Activated CD4-positive, alpha-beta memory T cell treated with anti-CD3 and anti-CD28 coated beads, Interleukin-2, amount 10 ng/mL, durations not matched to agents 7 days and 5 days (primary cell): ENCODE measurements at regions not wholly inside any gene's neighbourhood (a gene's known extent, or its start where the extent isn't known, plus 50 kb on each side); places are given as distances from the start of the nearest gene placed in this dataset.

Source experiments
- CTCF ChIA-PET: fragments of 350-600 bp; sonication (Branson Sonifier 250); formaldehyde crosslinking; loops from one replicate; lab custom pipeline; 2021; ENCODE audit warnings: antibody characterized with exemption, inconsistent platforms; lab: Charles Lee
- POLR2A ChIA-PET: fragments of 350-600 bp; sonication (Branson Sonifier 250); formaldehyde crosslinking; loops from one replicate; lab custom pipeline; 2021; ENCODE audit warnings: antibody characterized with exemption; lab: Charles Lee
- DNase-seq: peaks from one replicate; pipeline ENCODE4 v3.0.0-alpha.2; 2020
- H3K27ac Mint-ChIP-seq: one replicate; pipeline ENCODE4 v1.8.0; 2021; ENCODE audit warnings: mild to moderate bottlenecking, mixed read lengths
- H3K27me3 Mint-ChIP-seq: one replicate; pipeline ENCODE4 v1.8.0; 2021; ENCODE audit warnings: mixed read lengths
- H3K36me3 Mint-ChIP-seq: one replicate; pipeline ENCODE4 v1.8.0; 2021; ENCODE audit warnings: low read depth, mixed read lengths
- H3K4me1 Mint-ChIP-seq: one replicate; pipeline ENCODE4 v1.8.0; 2021; ENCODE audit warnings: mixed read lengths
- H3K4me3 Mint-ChIP-seq: one replicate; pipeline ENCODE4 v1.8.0; 2021; ENCODE audit warnings: mild to moderate bottlenecking, mixed read lengths
- H3K9me3 Mint-ChIP-seq: one replicate; pipeline ENCODE4 v1.8.0; 2021; ENCODE audit warnings: mixed read lengths

DNA sequence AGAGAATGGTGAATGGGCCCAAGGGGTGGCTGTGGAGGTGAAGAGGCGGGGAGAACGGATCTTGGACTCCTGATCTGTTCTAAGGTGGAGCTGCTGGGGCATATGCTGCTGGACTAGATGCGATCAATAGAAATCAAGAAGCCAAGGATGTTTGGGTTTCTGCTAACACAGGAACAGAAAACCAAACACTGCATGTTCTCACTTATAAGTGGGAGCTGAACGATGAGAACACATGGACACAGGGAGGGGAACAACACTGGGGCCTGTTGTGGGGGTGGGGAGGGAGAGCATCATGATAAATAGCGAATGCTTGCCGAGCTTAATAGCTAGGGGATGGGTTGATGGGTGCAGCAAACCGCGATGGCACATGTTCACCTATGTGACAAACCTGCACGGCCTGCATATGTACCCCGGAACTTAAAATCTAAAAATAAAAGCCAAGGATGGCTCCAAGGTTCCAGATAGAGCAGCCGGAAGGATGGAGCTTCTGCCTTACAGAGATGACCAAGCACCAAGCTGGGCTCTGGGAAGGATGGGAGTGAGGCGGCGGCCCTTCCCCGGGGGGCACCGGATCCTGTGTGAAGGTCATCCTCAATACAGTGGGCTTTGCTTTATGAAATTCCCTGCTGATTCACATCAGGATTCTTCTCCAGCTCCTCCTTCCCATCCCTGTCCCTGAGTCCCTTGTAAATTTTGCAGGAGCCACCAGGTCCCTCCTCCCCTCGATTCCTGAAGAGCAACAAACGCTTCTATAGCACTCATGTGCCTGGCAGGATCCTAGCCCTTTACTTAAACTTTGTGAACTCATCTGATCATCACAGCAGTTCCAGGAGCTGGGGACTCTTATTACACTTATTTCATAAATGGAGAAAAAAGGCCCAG, 109.2 kb upstream of the PTPN1 start:
- no peak for DNase-seq
- H3K9me3 Mint-ChIP-seq = no peaks in the 10 kb centered on the region
- H3K4me1 Mint-ChIP-seq = peaks cover 4% of the 10 kb centered on the region
- POLR2A ChIA-PET = no interaction called here
- H3K36me3 Mint-ChIP-seq = no peaks in the 10 kb centered on the region
- no peak overlapping the region for H3K4me3 Mint-ChIP-seq
- peaks cover 25% of the 10 kb centered on the region for H3K27me3 Mint-ChIP-seq
- CTCF ChIA-PET = interaction anchor here (0.6 kb wide), 1 partner anchor 69 kb away, joined by 3 read pairs; no protein-coding TSS in a partner anchor
- no peak overlapping the region for H3K27ac Mint-ChIP-seq

GRCh38 chr20:50401587-50402418, 108.4 kb upstream of the PTPN1 start:
- Mint-ChIP-seq H3K27ac (no peak overlapping the region), H3K36me3 (no peaks in the 10 kb centered on the region), H3K4me3 (no peak overlapping the region), H3K4me1 (peaks cover 4% of the 10 kb centered on the region), H3K27me3 (peaks cover 28% of the 10 kb centered on the region), H3K9me3 (no peaks in the 10 kb centered on the region)
- DNase-seq = no peak
- CTCF ChIA-PET = no interaction called here
- POLR2A ChIA-PET = no interaction called here

- ChIA-PET POLR2A (no interaction called here), CTCF (no interaction called here)
- Mint-ChIP-seq H3K27ac (no peak overlapping the region), H3K4me1 (peaks cover 4% of the 10 kb centered on the region), H3K4me3 (no peak overlapping the region), H3K36me3 (no peaks in the 10 kb centered on the region), H3K27me3 (peaks cover 34% of the 10 kb centered on the region), H3K9me3 (no peaks in the 10 kb centered on the region)
- no peak for DNase-seq
Measured at GRCh38 chr20:50403565-50404418, 106.4 kb upstream of the PTPN1 start.

- Mint-ChIP-seq H3K36me3 (no peaks in the 10 kb centered on the region), H3K27me3 (peaks cover 34% of the 10 kb centered on the region), H3K4me1 (peaks cover 4% of the 10 kb centered on the region), H3K4me3 (no peak overlapping the region), H3K9me3 (no peaks in the 10 kb centered on the region), H3K27ac (no peak overlapping the region)
- CTCF ChIA-PET = no interaction called here
- DNase-seq = no peak
- POLR2A ChIA-PET = no interaction called here
Measured at GRCh38 chr20:50404419-50405234, 105.6 kb upstream of the PTPN1 start.

- CTCF ChIA-PET = no interaction called here
Measured at GRCh38 chr20:50405235-50405914, 104.8 kb upstream of the PTPN1 start.

GRCh38 chr20:50405915-50406609, 104.1 kb upstream of the PTPN1 start:
- peaks cover 34% of the 10 kb centered on the region for H3K27me3 Mint-ChIP-seq
- DNase-seq = no peak
- CTCF ChIA-PET = no interaction called here
- no peak overlapping the region for H3K27ac Mint-ChIP-seq
- H3K9me3 Mint-ChIP-seq = no peaks in the 10 kb centered on the region
- POLR2A ChIA-PET = no interaction called here
- H3K36me3 Mint-ChIP-seq = no peaks in the 10 kb centered on the region
- H3K4me3 Mint-ChIP-seq = no peak overlapping the region
- H3K4me1 Mint-ChIP-seq = no peaks in the 10 kb centered on the region

More at GRCh38 chr20:50405235-50405914, 104.8 kb upstream of the PTPN1 start:
- POLR2A ChIA-PET = no interaction called here
- Mint-ChIP-seq H3K27ac (no peak overlapping the region), H3K4me3 (no peak overlapping the region), H3K36me3 (no peaks in the 10 kb centered on the region), H3K9me3 (no peaks in the 10 kb centered on the region), H3K4me1 (no peaks in the 10 kb centered on the region), H3K27me3 (peaks cover 36% of the 10 kb centered on the region)
- no peak for DNase-seq

DNA sequence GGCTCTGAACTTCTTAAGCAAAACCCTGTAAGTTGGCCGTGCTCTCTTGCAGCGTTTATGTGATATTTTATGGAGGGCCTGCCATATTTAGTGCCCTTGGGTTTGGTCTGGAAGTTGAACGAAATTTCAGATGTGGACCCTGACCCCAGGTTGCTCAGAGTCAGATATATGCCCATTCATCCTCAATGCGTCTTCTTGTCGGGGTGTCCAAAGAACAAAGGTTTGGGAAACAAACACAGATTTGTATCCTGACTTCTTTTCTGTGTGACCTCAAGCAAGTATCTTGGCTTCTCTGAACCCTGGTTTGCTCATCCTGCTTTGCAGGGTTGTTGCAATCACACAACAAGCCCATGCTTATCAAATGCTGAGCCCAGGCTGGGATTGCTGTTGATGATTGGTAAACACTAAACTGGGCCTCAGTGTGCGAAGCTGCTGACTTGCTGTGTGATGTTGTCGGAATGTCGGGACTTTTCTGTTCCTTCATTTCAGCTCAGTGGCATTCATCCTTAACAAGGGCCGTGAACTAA, 103.5 kb upstream of the PTPN1 start:
- H3K4me3 Mint-ChIP-seq = no peak overlapping the region

GRCh38 chr20:50408526-50409364, 101.4 kb upstream of the PTPN1 start:
- no peak overlapping the region for H3K4me3 Mint-ChIP-seq
- CTCF ChIA-PET = no interaction called here
- H3K36me3 Mint-ChIP-seq = no peaks in the 10 kb centered on the region
- POLR2A ChIA-PET = no interaction called here
- DNase-seq = no peak
- no peaks in the 10 kb centered on the region for H3K9me3 Mint-ChIP-seq
- no peaks in the 10 kb centered on the region for H3K4me1 Mint-ChIP-seq
- peaks cover 34% of the 10 kb centered on the region for H3K27me3 Mint-ChIP-seq
- H3K27ac Mint-ChIP-seq = no peak overlapping the region

More for the DNA sequence above, 103.5 kb upstream of the PTPN1 start:
- Mint-ChIP-seq H3K36me3 (no peaks in the 10 kb centered on the region), H3K9me3 (no peaks in the 10 kb centered on the region), H3K27ac (no peak overlapping the region), H3K27me3 (peaks cover 34% of the 10 kb centered on the region), H3K4me1 (no peaks in the 10 kb centered on the region)
- POLR2A ChIA-PET = no interaction called here
- no peak for DNase-seq
- CTCF ChIA-PET = no interaction called here

- CTCF ChIA-PET = no interaction called here
- Mint-ChIP-seq H3K4me1 (no peaks in the 10 kb centered on the region), H3K9me3 (no peaks in the 10 kb centered on the region), H3K27me3 (peaks cover 27% of the 10 kb centered on the region), H3K4me3 (no peak overlapping the region), H3K36me3 (no peaks in the 10 kb centered on the region), H3K27ac (no peak overlapping the region)
- no peak for DNase-seq
- POLR2A ChIA-PET = no interaction called here
Measured at GRCh38 chr20:50409495-50409894, 100.7 kb upstream of the PTPN1 start.

DNA sequence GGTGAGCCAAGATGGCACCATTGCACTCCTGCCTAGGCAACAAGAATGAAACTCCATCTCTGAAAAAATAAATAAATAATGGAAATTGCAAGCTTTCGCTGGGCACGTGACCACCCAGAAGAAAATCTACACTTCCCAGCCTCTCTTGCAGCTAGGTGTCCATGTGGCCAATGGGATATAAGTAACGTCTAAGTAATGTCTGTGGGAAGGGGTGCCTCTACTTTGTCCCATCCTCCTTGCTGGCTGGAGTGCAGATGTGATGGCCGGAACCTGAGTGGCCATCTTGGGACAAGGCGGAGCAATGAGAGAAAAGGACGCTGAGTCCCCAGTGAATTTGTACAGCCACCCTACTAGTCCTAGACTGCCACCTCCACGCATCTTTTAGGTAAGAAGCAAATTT, 99.8 kb upstream of the PTPN1 start:
- H3K27me3 Mint-ChIP-seq = peaks cover 22% of the 10 kb centered on the region
- ChIA-PET POLR2A (no interaction called here), CTCF (no interaction called here)
- DNase-seq = no peak
- H3K9me3 Mint-ChIP-seq = no peaks in the 10 kb centered on the region
- no peaks in the 10 kb centered on the region for H3K4me1 Mint-ChIP-seq
- H3K4me3 Mint-ChIP-seq = no peak overlapping the region
- H3K36me3 Mint-ChIP-seq = no peaks in the 10 kb centered on the region
- no peak overlapping the region for H3K27ac Mint-ChIP-seq

- peaks cover 15% of the 10 kb centered on the region for H3K27me3 Mint-ChIP-seq
- CTCF ChIA-PET = no interaction called here
- H3K4me3 Mint-ChIP-seq = no peak overlapping the region
- no peaks in the 10 kb centered on the region for H3K4me1 Mint-ChIP-seq
- no peaks in the 10 kb centered on the region for H3K36me3 Mint-ChIP-seq
- H3K27ac Mint-ChIP-seq = no peak overlapping the region
- DNase-seq = no peak
- no peaks in the 10 kb centered on the region for H3K9me3 Mint-ChIP-seq
- POLR2A ChIA-PET = no interaction called here
Measured at GRCh38 chr20:50412069-50412468, 98.1 kb upstream of the PTPN1 start.
